ENCODE measurements at regions not wholly inside any gene's neighbourhood (a gene's known extent, or its start where the extent isn't known, plus 50 kb on each side); places are given as distances from the start of the nearest gene placed in this dataset.

DNA sequence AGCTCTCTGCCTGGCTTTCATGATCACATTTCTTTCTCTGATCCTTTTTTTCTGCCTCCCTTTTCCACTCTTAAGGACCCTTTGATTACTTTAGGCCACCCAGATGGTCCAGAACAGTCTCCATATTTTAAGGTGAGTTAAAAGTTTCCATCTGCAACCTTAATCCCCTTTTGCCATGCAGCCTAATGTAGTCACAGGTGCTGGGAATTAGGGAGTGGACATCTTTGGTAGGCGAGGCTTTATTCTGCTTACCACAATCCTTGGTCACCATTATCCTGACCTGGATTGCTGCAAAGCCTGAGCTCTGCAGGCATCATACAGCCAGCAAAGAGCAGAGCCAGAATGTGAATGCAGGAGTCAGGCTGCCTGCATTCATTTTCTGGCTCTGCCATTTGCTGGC is 95.9 kb downstream of the XCL2 start:
- H3K27me3 ChIP-seq (ENCODE audit: control insufficient read depth in 1 of 2, insufficient read depth in 2 of 2, low read length in 2 of 2), result no peaks in the 10 kb centered on the region
- DNase-seq (ENCODE audit: low spot score), result no peak
- intact Hi-C loops (cut with micrococcal nuclease; ENCODE audit: unreplicated experiment), result no loop called here
- no TSS peak for BruUV-seq (replicated peaks)
- no peak overlapping the region for H3K4me2 ChIP-seq (ENCODE audit: low read depth, low read length)
- POLR2A ChIA-PET, result no interaction called here
- H4K20me1 ChIP-seq (ENCODE audit: insufficient read depth, low read length), result no peaks in the 10 kb centered on the region
- 0 out of 5 replicates have a peak, but pooled peaks cover 0 to 5% of the 10 kb centered on the region in 2 experiments for H3K36me3 ChIP-seq (replicated peaks in 1 of 2; ENCODE audit: control insufficient read depth in 1 of 2, insufficient read depth in 2 of 2, low read length in 2 of 2)
- no peak for FAIRE-seq
- peaks cover 12% of the 10 kb centered on the region; the same call in 1 of the 2 replicates for H3K9me3 ChIP-seq (ENCODE audit: low read length)
- no peak for ATAC-seq
- H3K9ac ChIP-seq (ENCODE audit: insufficient read depth, low read depth, low read length), result no peak overlapping the region
- no peak overlapping the region for H3K27ac ChIP-seq (ENCODE audit: extremely low read length, insufficient read depth, low read length)
- no peaks in the 10 kb centered on the region for H3K79me2 ChIP-seq (ENCODE audit: insufficient read depth, low read length)
- H2AFZ ChIP-seq (ENCODE audit: low read length), result no peak overlapping the region
- CTCF ChIA-PET (ENCODE audit: low intra/inter-chr PET ratio, low total read pairs), result no interaction called here
- H3K4me1 ChIP-seq (ENCODE audit: insufficient read depth, low read length), result no peaks in the 10 kb centered on the region
- TF ChIP-seq JDP2 (CRISPR knock-in tag; IDR thresholded peaks at IDR 0.05; ENCODE audit: borderline replicate concordance) (no peak), ATM (IDR thresholded peaks at IDR 0.05; ENCODE audit: borderline replicate concordance) (no peak), ZNF10 (CRISPR knock-in tag; IDR thresholded peaks at IDR 0.05; ENCODE audit: borderline replicate concordance, low read depth) (no peak), PCBP2 (optimal IDR thresholded peaks at IDR 0.05; ENCODE audit: low read depth, low read length, poor library complexity, severe bottlenecking) (no peak), ZBTB7B (CRISPR knock-in tag; IDR thresholded peaks at IDR 0.05) (no peak), ZIK1 (CRISPR knock-in tag; IDR thresholded peaks at IDR 0.05; ENCODE audit: borderline replicate concordance, low read depth) (no peak), ZNF263 (CRISPR knock-in tag; IDR thresholded peaks at IDR 0.05) (no peak)
- TF ChIP-seq, protein P1, sequence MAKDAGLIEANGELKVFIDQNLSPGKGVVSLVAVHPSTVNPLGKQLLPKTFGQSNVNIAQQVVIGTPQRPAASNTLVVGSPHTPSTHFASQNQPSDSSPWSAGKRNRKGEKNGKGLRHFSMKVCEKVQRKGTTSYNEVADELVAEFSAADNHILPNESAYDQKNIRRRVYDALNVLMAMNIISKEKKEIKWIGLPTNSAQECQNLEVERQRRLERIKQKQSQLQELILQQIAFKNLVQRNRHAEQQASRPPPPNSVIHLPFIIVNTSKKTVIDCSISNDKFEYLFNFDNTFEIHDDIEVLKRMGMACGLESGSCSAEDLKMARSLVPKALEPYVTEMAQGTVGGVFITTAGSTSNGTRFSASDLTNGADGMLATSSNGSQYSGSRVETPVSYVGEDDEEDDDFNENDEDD (CRISPR knock-in tag; IDR thresholded peaks at IDR 0.05; ENCODE audit: borderline replicate concordance), result no peak
- WGBS (ENCODE audit: low lambda C conversion rate), result 100% methylated on average over 1 of the region's 1 CpG
- in situ Hi-C loops (cut with HindIII; ENCODE audit: extremely low pct_ligation_motif_present, low pct_unique_long_range_greater_than_20kb), result no loop called here
- no peak overlapping the region for H3K4me3 ChIP-seq (replicated peaks in 1 of 3; ENCODE audit: insufficient read depth in 1 of 3, low read depth in 2 of 3, low read length in 3 of 3)

DNA sequence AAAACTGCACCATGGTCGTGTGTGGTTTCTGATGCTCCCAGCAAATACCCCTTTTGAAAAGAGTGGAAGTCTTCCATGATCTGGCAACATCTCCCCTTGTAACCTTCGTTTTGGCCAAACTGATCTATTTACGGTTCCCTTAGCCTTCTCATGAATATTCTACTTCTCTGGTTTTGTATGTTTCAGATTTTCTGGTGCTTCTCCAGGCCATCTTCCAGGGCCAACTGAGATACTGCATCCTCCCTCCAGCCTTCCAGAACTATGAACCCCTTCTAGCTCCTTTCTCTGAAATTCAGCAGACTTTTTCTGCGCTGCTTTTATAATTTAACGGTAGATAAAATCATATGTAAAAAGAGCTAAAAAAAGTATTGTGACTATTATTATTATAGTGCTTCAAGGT is 97.7 kb downstream of the XCL2 start:
- TF ChIP-seq ZNF3 (CRISPR knock-in tag; IDR thresholded peaks at IDR 0.05) (no peak), RXRB (CRISPR knock-in tag; IDR thresholded peaks at IDR 0.05; ENCODE audit: borderline replicate concordance) (no peak)
- in situ Hi-C loops (cut with HindIII; ENCODE audit: extremely low pct_ligation_motif_present, low pct_unique_long_range_greater_than_20kb), result no loop called here
- FAIRE-seq (no peak), DNase-seq (ENCODE audit: low spot score) (no peak), ATAC-seq (no peak)
- Histone ChIP-seq H3K4me3 (replicated peaks in 1 of 3; ENCODE audit: insufficient read depth in 1 of 3, low read depth in 2 of 3, low read length in 3 of 3) (no peak overlapping the region), H3K27ac (ENCODE audit: extremely low read length, insufficient read depth, low read length) (no peak overlapping the region), H4K20me1 (ENCODE audit: insufficient read depth, low read length) (no peaks in the 10 kb centered on the region), H3K9ac (ENCODE audit: insufficient read depth, low read depth, low read length) (no peak overlapping the region), H3K36me3 (replicated peaks in 1 of 2; ENCODE audit: control insufficient read depth in 1 of 2, insufficient read depth in 2 of 2, low read length in 2 of 2) (0 out of 5 replicates have a peak, but pooled peaks cover 0 to 2% of the 10 kb centered on the region in 2 experiments), H3K9me3 (ENCODE audit: low read length) (no peaks in the 10 kb centered on the region), H3K4me1 (ENCODE audit: insufficient read depth, low read length) (no peaks in the 10 kb centered on the region), H3K79me2 (ENCODE audit: insufficient read depth, low read length) (no peaks in the 10 kb centered on the region), H2AFZ (ENCODE audit: low read length) (no peak overlapping the region), H3K27me3 (ENCODE audit: control insufficient read depth in 1 of 2, insufficient read depth in 2 of 2, low read length in 2 of 2) (no peaks in the 10 kb centered on the region), H3K4me2 (ENCODE audit: low read depth, low read length) (no peak overlapping the region)
- ChIA-PET CTCF (ENCODE audit: low intra/inter-chr PET ratio, low total read pairs) (no interaction called here), POLR2A (no interaction called here)
- WGBS (ENCODE audit: low lambda C conversion rate), result 93% methylated on average over 5 of the region's 5 CpGs
- intact Hi-C loops (cut with micrococcal nuclease; ENCODE audit: unreplicated experiment), result no loop called here
- no TSS peak for BruUV-seq (replicated peaks)
